ENCODE measurements at regions not wholly inside any gene's neighbourhood (a gene's known extent, or its start where the extent isn't known, plus 50 kb on each side); places are given as distances from the start of the nearest gene placed in this dataset.

DNA sequence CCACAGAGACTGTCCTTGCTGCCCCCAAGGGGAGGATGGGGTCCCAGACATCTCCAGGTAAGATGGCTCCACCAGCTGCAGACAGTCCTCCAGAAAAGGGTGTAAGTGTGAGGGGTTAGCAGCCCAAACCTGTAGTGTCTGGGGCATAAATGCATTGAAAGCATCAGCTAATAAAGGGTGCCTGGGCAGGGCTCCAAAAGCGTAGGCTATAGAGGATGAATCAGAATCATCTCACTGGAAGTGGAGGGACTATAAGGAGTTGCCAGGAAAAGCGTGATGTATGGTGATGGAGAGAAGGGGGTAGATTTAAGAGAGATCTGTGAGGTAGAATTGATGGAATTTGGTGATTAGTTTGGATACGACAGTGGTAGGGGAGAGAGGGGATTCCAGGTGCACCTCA is 79.9 kb upstream of the ONECUT1 start:
- DNase-seq (ENCODE audit: extremely low read depth, low read depth), result no peak
- TF ChIP-seq, protein P1, sequence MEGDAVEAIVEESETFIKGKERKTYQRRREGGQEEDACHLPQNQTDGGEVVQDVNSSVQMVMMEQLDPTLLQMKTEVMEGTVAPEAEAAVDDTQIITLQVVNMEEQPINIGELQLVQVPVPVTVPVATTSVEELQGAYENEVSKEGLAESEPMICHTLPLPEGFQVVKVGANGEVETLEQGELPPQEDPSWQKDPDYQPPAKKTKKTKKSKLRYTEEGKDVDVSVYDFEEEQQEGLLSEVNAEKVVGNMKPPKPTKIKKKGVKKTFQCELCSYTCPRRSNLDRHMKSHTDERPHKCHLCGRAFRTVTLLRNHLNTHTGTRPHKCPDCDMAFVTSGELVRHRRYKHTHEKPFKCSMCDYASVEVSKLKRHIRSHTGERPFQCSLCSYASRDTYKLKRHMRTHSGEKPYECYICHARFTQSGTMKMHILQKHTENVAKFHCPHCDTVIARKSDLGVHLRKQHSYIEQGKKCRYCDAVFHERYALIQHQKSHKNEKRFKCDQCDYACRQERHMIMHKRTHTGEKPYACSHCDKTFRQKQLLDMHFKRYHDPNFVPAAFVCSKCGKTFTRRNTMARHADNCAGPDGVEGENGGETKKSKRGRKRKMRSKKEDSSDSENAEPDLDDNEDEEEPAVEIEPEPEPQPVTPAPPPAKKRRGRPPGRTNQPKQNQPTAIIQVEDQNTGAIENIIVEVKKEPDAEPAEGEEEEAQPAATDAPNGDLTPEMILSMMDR (IDR thresholded peaks at IDR 0.05; ENCODE audit: low read depth, low read length, missing control alignments), result no peak
- H3K4me3 ChIP-seq (replicated peaks; ENCODE audit: low read depth, low read length), result no peak overlapping the region

DNA sequence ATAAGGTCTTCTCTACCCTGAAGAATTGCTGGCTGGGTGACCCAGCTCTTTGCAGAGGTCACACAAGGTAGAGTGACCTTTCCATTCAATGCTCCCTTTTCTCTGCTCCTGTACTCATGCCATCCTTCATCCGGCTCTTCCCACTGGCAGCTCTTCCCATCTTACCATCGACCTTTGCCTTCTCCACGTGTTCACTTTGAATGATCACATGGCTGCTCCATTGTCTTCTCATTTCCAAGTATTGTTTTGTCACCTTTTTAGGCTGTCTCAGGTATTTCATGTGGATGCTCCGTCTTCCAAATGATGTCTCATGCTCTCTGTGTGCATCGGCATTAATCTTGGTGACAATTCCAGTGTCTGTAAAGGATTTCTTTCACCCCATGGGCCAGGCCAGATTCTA is 76.6 kb upstream of the ONECUT1 start:
- no peak for DNase-seq (ENCODE audit: extremely low read depth, low read depth)
- TF ChIP-seq, protein P1 (IDR thresholded peaks at IDR 0.05; ENCODE audit: low read depth, low read length, missing control alignments), result no peak

DNA sequence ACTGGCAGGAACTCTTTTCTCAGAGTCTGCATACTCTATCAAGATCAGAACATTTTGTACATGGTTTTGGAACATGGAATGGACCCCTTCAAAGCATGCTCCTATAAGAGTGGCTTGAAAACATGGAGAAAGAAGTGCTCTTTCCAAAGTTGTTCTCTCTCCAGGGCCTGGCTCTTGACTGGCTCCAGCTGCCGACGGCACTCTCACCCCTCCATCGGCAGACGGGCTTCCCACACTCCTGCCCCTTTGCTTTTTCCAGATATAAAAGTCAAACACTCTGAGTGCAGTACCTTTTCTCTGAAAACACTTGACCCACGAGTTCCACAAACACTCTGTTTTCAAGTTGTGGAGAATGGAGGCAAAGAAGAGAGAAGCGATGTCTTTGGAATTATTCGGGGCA is 72.5 kb upstream of the ONECUT1 start:
- no peak overlapping the region for H3K4me3 ChIP-seq (replicated peaks; ENCODE audit: low read depth, low read length)
- no peak for DNase-seq (ENCODE audit: extremely low read depth, low read depth)
- TF ChIP-seq, protein P1 (IDR thresholded peaks at IDR 0.05; ENCODE audit: low read depth, low read length, missing control alignments), result no peak

More for the DNA sequence above, 76.6 kb upstream of the ONECUT1 start:
- no peak overlapping the region for H3K4me3 ChIP-seq (replicated peaks; ENCODE audit: low read depth, low read length)

DNA sequence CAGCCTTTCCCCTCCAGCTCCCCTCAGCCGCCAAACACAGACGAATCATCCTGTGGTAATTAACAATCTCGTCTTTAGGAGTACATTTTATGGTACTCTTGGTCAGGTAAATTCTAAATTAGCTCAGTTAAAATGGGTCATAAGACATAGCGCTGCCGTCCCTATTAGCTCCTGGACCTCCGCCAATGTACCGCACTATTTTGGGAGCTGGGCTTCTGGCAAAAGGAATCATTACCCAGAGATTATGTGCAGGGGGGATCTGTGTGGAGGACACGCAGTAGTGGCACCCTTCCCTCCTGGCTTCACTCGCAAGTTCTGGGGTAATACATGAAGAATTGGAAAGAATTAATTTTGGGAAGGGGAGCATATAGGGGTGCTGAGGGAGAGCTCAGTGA is 68.6 kb upstream of the ONECUT1 start:
- H3K4me3 ChIP-seq (replicated peaks; ENCODE audit: low read depth, low read length), result no peak overlapping the region
- TF ChIP-seq, protein P1 (IDR thresholded peaks at IDR 0.05; ENCODE audit: low read depth, low read length, missing control alignments), result no peak
- DNase-seq (ENCODE audit: extremely low read depth, low read depth), result no peak

DNA sequence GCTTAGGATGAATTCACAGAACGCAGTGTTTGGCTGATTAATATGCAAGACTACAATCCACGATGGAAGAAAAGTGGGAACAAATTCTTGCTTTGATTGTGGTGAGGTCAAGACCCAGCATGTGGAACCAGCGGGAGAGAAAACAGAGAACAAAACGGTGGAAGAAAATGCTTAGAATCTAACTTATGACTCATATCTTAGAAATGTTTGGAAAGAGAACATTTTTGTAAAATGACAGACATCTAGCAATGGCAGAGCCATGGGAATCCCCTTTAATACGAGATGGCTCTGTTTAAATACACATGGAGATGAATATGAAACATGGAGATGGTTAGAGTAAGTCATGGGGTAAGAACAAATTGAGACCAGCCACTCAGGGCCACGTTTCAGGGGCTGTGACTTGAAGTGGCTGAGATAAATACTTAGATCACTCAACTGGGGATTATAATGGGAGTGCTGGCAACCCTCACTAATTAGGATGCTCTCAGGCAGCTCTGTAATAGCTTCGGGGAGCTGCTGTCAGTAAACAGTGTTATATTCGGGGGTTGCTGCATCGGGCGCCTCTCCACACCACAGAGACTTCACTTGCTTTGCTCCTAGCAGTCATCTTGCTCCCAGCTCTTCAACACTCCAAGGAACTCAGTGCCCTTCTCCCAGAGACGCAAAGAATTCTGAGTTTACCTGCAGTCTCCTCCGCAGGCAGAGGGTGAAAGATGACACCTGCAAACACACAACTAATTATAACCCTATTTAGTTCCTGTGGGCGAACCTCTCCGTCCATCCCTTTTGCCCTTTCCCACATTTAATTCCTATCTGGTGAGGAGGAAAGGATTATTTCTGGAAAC is 68.0 kb upstream of the ONECUT1 start:
- TF ChIP-seq, protein P1 (IDR thresholded peaks at IDR 0.05; ENCODE audit: low read depth, low read length, missing control alignments), result no peak
- no peak overlapping the region for H3K4me3 ChIP-seq (replicated peaks; ENCODE audit: low read depth, low read length)
- no peak for DNase-seq (ENCODE audit: extremely low read depth, low read depth)

DNA sequence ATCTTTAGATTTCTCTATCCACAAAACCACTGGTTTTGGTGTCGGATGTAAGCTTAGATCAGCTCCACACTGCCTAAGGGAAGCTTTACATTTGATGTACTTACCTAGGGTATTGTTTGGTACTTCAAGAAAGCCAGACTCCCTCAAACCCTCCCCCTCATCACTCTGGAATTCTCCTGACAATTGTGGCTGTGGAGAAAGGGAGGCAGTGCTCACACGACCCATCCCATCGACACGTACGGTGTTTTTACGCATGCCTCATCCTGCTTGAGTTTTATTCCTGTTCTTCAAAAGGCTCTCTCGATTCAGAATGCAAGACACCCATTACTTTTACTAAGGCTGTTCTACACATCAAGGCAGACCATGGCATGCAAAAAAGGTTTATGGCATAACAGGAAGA is 67.3 kb upstream of the ONECUT1 start:
- TF ChIP-seq, protein P1 (IDR thresholded peaks at IDR 0.05; ENCODE audit: low read depth, low read length, missing control alignments), result no peak
- H3K4me3 ChIP-seq (replicated peaks; ENCODE audit: low read depth, low read length), result no peak overlapping the region
- DNase-seq (ENCODE audit: extremely low read depth, low read depth), result no peak

All from HFF-Myc (cell line).